GM12873 (cell line): ENCODE measurements at regions not wholly inside any gene's neighbourhood (a gene's known extent, or its start where the extent isn't known, plus 50 kb on each side); places are given as distances from the start of the nearest gene placed in this dataset.

Experiments
- CTCF ChIP-seq: IDR thresholded peaks from 2 replicates; pipeline ENCODE4 v1.5.1; 2012; ENCODE audit warnings: low read depth, mild to moderate bottlenecking, moderate library complexity, low read length, control low read depth; ENCODE audit not compliant: insufficient read depth; ENCODE audit errors: missing control alignments

GRCh38 chr1:198969981-198970380 lies 331.1 kb downstream of the PTPRC start:
- TF ChIP-seq CTCF: no peak

- no peak for TF ChIP-seq CTCF
Observed at GRCh38 chr1:198970916-198971315, 332.1 kb downstream of the PTPRC start.

- TF ChIP-seq CTCF: no peak
Observed at GRCh38 chr1:198977909-198978308, 339.1 kb downstream of the PTPRC start.

GRCh38 chr1:198978523-198978922 lies 339.7 kb downstream of the PTPRC start:
- TF ChIP-seq CTCF: no peak

GRCh38 chr1:198986036-198986435 lies 347.2 kb downstream of the PTPRC start:
- no peak for TF ChIP-seq CTCF

- no peak for TF ChIP-seq CTCF
Observed at GRCh38 chr1:198986442-198986841, 347.6 kb downstream of the PTPRC start.

- TF ChIP-seq CTCF: no peak
Observed at GRCh38 chr1:199002661-199003060, 363.8 kb downstream of the PTPRC start.
